HG03460 (cell line): ENCODE measurements at regions not wholly inside any gene's neighbourhood (a gene's known extent, or its start where the extent isn't known, plus 50 kb on each side); places are given as distances from the start of the nearest gene placed in this dataset.

Experiments used
- ATAC-seq: cut with Tn5 transposase; IDR thresholded peaks from one replicate; pipeline ENCODE4 v1.9.1; 2021; ENCODE audit not compliant: unreplicated experiment

DNA sequence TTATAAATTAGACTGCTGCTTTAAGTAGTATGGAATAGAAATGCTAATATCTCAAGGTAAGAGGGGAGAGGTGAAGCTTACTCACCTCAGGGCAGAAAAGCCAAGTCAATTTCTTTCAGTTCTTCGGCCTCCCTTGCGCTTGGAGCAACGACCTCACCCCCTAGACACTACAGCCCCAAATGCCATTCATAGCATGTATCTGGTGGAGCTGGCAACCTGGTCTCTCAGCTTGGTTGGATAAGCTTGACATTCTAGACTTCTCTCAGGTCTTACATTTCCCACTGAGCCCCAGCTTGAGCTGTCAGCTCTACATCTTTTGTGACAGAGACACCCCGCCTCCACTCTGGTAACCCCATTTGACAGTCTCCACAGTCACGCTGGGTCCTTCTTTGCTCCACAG lies 154.9 kb downstream of the ZNF608 start:
- no peak for ATAC-seq

- ATAC-seq, result no peak
These were observed 155.8 kb downstream of the ZNF608 start for GRCh38 chr5:124590686-124591085.

DNA sequence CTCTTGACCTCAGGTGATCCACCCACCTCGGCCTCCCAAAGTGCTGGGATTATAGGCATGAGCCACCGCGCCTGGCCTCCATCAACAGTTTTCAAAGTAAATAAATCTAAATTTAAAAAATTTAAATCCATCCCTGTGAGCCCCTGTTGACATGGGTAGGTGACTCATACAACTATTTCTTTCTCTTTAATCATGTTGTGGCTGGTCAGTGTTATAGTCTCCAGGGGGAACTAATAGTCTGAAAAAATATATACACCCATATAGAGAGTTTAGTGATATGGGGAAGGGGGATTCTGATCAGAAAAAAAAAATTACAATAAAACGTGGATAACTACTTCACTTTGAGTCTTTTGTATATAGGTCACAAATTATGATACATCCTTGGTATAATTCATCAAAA lies 159.2 kb downstream of the ZNF608 start:
- ATAC-seq, result no peak

DNA sequence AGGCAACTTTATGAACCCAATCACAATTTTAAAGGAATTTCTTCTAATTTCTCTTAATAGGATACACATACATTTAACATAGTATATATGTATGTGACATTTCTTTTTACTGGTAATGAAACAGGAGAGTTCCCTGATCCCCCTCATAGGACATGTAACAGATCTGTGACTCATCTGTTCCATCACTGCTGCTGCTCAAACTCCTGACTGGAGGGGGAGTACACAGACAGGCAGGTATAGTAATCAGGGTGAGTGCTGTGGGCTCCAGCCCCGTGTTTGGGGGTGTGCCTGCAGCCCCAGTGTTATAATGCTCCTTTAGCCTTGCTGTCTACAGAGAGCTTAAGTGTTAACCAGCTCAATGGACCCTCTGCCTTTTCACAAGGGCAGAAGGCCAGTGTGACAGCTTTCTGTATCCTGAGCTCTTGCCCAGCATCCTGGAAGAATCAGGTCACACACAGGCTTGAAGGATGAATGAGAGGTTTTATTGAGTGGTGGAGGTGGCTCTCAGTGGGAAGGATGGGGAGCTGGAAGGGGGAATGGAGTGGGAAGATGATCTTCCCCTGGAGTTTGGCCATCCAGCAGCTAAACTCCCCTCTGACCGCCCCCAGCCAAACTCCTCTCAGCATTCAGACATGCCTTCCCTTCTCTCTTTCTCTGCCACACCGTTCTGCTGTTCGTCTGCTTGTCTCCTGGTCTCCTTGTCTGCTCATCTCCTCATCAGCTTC lies 161.3 kb downstream of the ZNF608 start:
- ATAC-seq, result no peak

GRCh38 chr5:124583469-124584350 lies 162.7 kb downstream of the ZNF608 start:
- ATAC-seq, result peak; percentile 100

- ATAC-seq, result no peak
These were observed 163.9 kb downstream of the ZNF608 start for GRCh38 chr5:124582561-124582840.

- ATAC-seq, result no peak
These were observed 164.5 kb downstream of the ZNF608 start for GRCh38 chr5:124581738-124582560.

- no peak for ATAC-seq
These were observed 165.3 kb downstream of the ZNF608 start for GRCh38 chr5:124580925-124581737.

- ATAC-seq, result no peak
These were observed 165.9 kb downstream of the ZNF608 start for GRCh38 chr5:124580512-124580911.

DNA sequence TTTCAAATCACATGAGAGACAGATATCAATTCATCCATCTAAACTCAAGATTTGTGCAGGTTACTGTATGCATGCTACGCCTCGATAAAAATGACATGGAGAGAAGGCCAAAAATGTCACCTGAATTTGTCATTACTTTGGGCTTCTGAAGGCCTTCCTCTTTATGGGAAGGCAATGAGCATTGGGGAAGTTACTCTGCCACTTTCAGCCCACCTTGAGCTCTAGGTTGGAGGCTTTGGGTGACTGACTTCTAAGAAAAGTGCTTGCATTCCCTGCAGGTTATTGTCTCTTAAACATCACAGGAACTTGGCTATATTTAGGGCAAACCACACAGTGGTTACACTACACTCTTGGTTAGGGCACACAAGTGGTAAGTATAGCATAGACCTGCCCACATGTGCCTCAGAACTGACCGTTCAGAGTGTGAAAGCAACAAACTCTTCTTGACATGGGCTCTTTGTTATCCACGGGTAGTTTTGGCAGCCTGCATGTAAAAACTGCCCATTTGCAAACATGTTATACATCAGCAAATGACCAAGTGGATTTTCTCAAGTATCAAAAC lies 169.5 kb downstream of the ZNF608 start:
- ATAC-seq, result peak; percentile 83

- ATAC-seq, result no peak
These were observed 170.7 kb downstream of the ZNF608 start for GRCh38 chr5:124575725-124576124.

DNA sequence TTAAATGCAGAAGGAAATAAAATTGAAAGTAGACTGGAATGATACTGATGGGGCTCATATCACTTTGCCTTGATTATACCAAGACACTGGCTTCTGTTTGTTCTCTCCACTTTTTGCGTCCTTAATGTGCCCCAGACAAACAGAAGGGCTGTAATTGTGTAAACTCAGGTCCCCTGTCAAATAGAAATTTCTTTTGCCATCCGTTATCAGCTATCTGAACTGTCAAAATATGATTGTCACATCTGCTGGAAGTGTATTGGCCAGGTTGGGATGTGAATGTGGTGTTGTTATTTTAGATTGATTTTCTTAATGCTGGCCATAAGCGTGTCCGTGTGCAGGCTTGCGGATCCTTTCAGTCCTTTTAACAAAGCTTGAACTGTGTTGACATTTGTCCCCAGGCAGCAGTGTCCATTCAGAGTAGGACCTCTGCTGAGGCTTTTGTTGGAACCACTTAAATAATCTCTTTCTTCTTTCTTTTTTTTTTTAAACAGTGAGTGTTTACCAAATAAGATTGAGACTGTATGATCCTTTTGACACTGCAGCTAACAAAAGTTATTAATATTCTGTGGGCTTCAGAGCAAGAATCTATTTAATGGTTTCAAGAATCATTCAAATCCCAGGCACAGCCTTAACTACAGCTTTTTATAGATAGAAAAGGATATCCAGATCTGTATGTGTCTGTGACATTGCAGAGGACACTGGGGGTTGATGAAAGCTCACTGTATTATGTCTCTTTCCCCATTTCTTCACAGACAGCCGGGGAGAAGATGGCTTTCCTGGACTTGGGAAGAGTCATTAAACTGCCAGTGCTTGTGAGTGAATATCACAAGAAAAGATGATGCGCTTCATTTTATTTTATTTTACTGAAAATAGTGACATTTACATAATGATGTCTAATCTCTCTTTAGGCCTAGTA lies 171.7 kb downstream of the ZNF608 start:
- ATAC-seq, result no peak

DNA sequence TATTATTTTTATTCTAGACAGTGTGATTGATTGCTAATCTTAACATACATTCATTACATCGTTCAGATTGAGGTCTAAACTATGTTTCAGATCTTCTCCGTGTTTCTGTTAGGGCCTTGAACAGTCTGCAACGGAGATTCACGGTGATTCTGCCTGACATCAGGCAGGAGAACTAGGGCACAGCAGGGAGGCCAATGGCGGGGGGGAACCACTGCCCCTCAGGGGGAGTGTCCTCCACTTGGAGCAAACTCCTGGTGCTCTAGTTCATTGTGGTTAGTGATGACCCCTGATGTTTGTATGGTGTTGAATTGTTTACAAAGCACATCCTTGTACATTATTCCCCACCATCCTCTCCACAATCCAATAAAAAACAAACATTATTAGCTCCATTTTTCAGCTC lies 173.5 kb downstream of the ZNF608 start:
- ATAC-seq, result no peak

DNA sequence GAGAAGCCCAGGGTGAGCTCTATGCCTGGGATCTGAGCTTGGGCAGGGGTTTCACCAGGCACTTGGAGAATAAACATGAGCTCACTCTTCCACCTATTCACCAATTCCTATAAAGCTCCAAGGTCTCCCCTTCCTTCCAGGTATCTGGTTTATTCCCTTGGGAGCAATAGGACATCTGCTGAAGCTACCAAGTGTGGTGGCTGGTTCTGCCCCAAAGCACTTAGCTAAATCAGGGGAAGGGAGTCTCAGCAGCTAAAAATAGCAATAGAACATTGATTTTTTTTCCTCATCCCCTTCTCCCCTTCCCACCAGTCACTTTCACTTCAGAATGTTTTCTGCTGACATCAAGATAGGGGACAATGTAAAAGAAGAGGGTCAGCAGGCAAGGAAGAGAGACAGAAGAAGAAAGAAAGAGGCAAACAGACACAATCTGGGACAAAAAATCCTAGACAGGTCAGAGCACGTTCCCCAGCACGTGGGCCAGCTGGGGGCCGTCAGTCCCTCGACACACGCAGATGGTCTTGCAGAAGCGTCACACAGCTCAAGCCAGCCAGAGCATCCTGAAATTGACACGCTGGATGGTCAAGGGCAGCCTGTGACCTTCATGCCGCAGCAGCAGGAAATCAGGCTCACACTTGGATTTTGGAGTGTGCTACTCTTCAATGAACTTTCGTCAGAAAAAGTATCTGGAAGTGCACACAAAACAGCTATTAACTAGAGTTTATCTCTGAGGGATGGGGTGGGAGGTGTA lies 176.0 kb downstream of the ZNF608 start:
- ATAC-seq, result no peak

DNA sequence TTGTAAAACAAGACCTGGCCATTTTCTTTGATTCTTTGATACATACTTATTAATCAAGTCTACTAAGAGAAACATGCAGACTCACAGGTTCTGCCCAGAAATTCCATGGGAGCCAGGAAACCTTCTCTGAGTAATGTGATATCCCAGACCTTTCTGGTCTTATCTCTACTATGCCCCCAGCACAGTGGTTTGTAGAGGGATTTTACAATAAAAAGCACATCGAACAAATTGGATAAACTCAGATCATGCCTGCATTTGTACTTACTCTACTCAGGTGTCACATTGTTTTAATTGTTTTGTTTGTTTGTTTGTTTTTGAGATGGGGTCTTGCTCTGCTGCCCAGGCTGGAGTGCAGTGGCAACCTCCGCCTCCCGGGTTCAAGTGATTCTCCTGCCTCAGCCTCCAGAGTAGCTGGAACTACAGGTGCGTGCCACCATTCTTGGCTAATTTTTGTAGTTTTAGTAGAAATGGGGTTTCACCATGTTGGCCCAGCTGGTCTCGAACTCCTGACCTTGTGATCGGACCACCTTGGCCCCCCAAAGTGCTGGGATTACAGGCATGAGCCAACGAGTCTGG lies 179.5 kb downstream of the ZNF608 start:
- no peak for ATAC-seq

- ATAC-seq, result no peak
These were observed 185.0 kb downstream of the ZNF608 start for GRCh38 chr5:124561451-124561850.

GRCh38 chr5:124560370-124560769 lies 186.1 kb downstream of the ZNF608 start:
- no peak for ATAC-seq

DNA sequence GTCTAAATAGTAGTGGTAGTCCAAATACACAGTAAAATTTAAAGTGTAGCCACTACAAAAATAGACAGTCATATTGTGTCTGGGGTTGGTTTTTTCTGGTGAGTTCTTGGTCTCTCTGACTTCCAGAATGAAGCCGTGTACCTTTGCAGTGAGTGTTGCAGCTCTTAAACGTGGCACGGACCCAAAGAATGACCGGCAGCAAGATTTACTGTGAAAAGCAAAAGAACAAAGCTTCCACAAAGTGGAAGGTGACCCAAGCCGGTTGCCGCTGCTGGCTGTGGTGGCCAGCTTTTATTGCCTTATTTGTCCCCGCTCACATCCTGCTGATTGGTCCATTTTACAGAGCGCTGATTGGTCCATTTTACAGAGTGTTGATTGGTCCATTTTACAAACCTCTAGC lies 188.7 kb downstream of the ZNF608 start:
- no peak for ATAC-seq
